T-helper 2 cell (primary cell): ENCODE measurements at regions not wholly inside any gene's neighbourhood (a gene's known extent, or its start where the extent isn't known, plus 50 kb on each side); places are given as distances from the start of the nearest gene placed in this dataset.
"Not testable (repeated sequence)": the region's sequence is repeated elsewhere in the genome, so short reads cannot be mapped to it uniquely, and the experiment has no call there.

Source experiments
- DNase-seq, 5 experiments: peaks; one replicate each; pipeline versions ENCODE4 v3.0.0 to v3.0.0-alpha.2; 2012 to 2022

DNA sequence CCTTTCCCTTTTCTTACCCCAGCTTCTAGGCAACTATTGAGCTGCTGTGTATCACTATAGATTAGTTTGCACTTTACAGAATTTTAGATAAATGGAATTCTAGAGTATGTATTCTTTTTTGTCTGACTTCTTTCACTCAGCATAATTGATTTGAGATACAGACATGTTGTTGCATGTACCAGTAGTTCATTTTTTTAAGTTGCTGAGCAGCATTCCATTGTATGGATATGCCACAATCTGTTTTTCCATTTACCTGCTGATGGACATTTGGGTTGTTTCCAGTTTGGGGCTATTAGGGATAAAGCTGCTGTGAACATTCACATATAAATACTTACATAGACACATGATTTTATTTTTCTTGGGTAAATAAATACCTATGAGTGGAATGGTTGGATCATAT lies 135.7 kb downstream of the IGF1 start:
- no peak for DNase-seq

DNA sequence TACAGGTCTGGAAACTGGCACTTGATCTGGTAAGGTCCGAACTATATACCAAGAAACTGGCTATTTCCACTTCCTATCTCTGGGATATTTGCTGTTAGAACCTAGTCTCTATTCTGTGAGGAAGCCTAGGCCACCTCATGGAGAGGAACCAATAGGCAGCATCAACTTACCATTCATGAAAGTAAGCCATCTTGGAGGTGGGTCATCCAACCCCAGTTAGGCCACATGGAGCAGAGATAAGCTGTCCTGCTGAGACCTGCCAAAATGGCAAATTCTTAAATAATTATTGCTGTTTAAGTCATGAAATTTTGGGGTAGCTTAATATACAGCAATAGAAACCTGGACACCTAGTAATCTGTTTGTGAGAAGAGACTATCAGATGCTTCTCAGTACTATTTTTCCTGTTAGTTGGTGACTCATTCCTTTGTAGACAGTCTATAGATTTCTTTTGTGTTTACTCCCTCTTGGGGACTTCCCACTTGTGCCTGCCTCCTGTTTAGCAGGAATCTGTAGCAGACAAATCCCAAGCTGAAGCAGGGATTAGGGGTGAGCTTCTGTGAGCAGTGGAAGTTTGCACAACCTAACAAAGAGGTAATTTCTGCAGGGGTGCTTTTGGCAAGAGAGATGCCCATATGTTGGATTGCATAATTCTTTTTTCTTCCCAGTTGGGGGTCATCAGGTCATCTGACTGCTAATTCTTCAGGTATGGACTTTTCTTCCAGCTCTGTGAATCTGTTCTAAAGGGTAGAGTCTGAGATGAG lies 136.8 kb downstream of the IGF1 start:
- DNase-seq: no peak

DNA sequence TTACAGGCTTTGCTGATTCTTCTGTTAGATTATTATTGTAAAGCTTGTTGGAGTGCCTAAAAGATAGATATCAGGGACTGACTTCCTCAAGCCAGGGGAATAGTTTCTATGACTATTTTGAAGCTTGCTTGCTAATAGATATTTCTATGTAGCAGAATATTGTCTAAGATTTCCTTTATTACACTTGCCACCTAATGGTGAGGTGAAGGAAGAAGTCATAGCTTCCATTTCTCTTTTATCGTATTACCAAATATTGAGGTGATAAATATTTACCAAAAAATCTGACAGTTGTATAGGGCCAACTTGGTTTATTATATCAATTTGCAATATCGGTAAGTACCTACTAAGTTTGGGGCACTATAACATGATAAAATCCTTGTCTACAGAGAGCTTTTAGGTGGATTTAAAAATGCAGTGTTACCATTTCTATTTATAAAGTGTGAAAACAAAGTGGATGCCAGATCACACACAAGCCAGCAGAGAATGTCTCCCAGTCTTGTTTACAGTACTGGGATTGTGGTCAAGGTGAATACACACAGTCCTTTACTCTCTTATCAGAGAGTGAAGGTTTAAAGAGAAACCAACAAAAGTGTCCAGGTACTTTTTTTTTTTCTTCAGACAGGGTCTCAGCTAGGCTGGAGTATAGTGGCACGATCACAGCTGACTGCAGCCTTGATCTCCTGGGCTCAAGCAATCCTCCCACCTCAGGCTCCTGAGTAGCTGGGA lies 137.9 kb downstream of the IGF1 start:
- DNase-seq: no peak

DNA sequence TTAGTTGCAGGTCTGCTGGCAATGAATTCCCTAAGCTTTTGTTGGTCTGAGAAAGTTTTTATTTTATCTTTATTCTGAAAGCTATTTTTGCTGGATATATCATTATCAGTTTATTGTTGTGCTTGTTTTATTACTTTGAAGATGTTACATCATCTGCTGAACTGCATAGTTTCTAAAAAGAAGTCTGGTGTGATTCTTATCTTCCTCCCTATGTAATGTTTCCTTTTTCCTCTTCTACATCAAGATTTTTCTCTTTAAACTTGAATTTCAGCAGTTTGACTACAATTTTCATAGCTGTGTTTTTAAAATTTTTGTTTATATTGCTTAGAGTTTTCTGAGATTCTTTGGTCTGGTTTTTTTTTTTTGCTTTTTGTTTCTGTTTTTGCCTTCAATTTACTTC lies 137.1 kb upstream of the PMCH start:
- DNase-seq: no peak

DNA sequence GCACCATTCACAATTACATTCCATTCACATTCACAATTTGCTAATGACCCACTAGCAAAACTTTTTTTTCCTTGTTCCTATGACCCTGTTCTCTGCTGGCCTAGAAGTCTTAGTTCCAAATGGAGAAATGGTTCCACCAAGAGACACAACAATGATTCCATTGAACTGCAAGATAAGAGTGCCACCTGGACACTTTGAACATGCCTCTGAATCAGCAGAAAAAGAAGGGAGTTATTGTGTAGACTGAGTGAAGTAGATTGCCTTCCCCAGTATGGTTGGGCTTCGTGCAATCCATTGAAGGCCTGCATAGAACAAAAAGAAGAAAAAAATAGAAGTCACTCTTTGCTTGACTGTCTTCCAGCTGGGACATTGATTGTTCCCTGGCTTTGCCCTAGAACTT lies 133.8 kb upstream of the PMCH start:
- no peak for DNase-seq

DNA sequence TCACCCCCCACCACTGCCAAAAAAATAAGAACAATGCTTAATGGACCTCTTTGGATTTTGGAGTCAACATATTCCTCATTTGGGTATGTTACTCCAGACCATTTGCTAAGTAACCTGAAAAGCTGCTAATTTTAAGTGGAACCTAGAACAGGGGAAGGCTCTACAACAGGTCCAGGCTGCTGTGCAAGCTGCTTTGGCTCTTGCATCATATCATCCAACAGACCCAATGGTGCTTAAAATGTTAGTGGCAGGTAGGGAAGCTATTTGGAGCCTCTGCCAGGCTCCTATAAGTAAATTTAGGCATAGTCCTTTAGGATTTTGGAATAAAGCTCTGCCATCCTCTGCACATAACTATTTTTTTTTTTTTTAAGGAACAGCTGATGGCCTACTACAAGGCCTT lies 132.2 kb upstream of the PMCH start:
- no peak for DNase-seq

DNA sequence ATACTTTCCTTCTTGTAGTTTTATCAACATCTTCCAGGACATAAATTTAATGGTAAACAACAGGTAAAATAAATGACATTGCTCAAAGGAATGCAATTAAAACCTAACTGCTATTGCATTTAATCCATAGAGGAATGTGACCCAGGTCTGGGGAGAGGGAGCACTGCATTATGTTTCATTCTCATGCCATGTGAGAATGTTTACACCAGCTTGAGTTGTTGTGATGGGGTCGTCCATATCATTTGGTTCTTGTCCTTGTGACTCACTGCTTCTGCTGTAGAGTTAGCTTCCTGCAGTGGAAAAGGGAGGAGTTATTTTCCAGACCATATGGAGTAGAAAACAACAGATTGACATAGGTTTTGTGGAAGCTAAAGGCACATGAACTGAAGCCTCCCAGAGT lies 129.3 kb upstream of the PMCH start:
- DNase-seq: no peak

DNA sequence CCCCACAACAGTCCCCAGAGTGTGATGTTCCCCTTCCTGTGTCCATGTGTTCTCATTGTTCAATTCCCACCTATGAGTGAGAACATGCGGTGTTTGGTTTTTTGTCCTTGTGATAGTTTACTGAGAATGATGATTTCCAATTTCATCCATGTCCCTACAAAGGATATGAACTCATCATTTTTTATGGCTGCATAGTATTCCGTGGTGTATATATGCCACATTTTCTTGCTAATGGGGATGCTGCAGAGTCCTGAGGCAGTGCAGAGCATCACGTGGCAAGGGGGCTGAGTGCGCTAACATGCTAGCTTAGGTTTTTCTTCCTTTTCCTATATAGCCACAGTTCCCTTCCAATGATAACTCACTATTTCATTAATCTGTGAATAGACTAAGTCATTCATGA lies 127.5 kb upstream of the PMCH start:
- not testable (repeated sequence) for DNase-seq

DNA sequence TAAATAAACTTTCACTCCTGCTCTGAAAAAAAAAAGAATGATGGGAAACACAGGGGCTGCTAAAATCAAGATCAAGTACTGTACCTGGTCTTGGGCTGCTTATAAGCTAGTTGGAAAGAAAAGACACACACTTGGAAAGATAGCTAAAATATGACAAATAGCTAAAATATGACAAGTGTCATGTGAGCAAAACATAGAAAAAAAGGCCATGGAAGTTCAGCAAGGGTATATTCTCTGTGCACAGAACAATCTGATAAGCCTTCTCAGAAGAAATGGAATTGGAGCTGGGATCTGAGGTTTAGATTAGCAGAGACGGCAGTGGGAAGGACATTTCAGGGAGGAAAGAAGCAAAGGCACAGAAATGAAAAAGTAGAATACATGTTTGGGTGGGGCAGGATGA lies 126.2 kb upstream of the PMCH start:
- no peak for DNase-seq

DNA sequence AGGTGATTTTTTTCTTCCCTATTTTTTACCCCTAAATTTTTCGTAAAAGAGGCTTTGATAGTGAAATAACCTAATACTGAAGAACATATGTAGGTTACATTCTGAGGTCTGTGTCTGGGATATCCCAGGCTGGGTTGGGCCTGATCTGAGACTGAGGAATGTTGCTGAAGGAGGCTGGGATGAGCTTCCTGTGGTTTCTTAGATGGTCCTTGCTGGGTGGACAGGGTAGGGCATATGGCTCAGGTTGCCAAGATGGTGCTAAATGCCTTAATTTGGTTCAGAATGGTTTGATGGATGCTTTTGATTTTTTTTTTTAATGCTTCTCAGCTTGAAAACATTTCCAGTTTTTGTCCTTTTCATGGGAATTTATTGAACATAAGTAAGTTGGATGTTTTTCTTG lies 124.6 kb upstream of the PMCH start:
- no peak for DNase-seq

DNA sequence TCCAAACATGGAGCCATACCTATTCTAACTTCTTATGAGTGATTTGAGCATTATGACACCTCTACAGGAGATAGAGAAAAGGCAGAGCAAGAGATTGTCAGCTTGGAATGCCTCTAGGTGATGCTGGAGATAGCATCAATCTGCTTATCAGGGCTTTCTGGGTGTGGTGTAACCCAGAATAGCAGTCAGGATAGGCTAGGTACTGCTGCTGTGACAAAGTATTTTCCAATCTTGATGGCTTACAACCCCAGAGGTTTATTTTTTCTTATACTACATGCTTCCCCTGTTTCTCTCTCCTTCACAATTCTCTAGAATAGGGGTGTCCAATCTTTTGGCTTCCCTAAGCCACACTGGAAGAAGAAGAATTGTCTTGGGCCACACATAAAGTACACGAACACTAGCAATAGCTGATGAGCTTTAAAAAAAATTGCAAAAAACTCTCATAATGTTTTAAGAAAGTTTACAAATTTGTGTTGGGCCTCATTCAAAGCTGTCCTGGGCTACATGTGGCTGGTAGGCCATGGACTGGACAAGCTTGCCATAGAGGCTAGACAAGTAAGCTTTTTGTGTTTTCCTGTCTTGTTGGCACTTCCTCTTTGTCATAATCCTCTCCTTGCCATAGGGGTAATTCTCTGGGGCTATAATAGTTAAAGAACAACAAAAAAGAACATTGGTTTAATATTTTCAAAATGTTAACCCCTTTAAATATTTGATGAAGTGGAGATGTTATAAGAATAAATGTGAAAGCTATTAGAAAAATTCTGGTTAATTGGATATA lies 123.9 kb upstream of the PMCH start:
- DNase-seq: no peak

DNA sequence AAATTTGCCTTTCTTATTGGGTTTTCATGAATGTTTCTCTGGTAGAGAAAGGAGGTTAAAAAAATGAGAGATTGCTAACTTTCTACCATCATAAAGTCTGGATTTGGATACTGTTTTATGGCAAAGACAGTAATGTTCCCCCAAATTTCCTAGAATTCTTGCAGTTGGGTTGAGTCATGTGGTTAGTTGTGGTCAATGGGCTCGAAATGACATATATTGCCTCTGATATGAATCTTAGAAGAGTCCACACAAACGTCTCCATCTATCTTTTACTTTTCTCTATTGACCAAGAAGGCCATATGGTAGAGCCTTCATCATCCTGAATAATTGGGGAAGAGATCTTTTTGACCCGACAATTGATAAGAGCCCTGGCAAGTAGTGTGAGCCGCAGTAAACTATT lies 119.5 kb upstream of the PMCH start:
- DNase-seq: peak in 1 of 5 experiments; percentile 6

DNA sequence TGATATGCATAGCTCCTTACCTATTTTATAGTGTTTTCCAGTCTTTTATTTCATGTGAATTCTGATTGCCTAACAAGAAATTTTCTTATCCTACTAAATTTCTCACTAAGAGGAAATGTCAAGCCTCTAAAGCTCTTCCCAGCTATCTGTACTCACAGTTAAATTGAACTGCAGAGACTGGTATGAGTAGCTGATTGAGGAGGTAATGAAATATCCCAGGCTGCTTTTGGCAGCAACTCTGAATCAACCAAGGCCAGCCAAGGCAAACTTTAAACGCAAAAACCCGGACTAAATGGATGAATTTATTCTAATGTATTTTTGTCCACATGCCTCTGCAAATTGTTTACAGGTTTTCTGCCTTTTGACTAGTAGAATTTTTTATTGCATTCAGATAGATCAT lies 119.1 kb upstream of the PMCH start:
- no peak for DNase-seq

DNA sequence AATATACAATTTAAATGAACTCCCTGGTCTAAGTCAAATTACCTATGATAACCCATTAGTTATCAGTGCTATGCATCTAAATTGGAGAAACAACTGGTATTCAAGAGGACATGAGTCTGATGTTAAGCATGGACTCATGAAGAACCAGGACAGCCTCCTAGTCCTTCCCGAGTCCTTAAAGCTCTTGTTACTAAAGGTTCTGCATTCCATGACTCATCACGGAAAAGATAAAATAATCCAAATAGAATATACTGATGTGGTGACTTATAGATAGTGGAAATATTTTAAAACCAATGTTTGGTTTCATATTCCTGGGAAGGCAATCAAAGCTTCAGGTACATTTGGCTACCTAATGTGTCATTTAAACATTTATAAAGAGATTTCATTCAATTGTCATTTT lies 117.2 kb upstream of the PMCH start:
- no peak for DNase-seq

DNA sequence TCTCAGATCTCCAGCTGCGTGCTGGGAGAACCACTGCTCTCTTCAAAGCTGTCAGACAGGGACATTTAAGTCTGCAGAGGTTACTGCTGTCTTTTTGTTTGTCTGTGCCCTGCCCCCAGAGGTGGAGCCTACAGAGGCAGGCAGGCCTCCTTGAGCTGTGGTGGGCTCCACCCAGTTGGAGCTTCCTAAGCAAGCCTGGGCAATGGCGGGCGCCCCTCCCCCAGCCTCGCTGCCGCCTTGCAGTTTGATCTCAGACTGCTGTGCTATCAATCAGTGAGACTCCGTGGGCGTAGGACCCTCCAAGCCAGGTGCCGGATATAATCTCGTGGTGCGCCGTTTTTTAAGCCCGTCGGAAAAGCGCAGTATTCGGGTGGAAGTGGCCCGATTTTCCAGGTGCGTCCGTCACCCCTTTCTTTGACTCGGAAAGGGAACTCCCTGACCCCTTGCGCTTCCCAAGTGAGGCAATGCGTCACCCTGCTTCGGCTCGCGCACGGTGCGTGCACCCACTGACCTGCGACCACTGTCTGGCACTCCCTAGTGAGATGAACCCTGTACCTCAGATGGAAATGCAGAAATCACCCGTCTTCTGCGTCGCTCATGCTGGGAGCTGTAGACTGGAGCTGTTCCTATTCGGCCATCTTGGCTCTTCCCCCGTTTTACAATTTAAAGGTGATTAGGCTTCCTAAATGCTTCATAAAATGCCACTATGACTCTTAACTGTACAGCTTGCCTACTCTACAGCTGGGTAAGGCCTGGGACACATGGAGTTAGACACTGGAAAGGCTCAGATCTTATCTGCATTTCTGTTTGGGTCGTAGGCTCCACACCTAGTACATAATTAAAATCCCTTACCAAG lies 115.7 kb upstream of the PMCH start:
- DNase-seq: not testable (repeated sequence)

DNA sequence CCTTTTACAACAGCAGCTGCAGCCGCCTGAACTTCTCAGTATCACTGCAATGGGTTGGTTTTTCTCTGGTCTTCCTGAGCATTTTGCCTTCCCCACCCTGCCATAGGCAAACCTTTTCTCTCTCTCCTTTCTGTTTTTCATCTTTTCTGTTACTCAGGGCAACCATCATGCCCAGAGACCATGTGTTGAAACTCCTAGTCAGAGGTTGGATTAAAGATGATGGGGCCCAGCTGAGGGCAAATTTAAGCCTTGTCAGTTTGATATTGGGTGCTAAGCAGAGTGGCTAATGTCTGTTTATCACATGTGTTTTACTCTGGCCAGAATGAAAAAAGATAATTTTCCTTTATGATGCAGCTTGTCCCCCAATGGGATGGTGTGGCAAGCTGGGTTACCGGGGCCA lies 107.9 kb upstream of the PMCH start:
- no peak for DNase-seq

DNA sequence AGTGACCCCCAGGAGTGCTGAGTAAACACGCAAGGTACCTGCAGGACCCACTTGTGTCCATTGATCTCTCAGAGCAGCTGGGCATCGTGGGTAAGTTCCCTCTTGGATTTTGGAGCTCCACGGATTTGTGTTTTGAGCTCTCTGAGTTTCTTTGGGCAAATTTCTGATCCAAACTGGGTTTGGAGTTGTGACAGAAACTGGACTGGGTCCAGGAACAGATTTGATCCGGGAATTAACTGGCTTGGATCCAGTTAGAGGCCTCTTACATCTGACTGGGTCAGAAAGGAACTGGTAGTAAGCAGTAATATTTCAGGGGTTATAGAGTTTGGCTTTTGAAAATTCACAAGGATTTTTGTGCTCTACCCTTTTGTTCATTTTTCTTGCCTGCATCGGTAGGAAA lies 107.0 kb upstream of the PMCH start:
- not testable (repeated sequence) for DNase-seq

DNA sequence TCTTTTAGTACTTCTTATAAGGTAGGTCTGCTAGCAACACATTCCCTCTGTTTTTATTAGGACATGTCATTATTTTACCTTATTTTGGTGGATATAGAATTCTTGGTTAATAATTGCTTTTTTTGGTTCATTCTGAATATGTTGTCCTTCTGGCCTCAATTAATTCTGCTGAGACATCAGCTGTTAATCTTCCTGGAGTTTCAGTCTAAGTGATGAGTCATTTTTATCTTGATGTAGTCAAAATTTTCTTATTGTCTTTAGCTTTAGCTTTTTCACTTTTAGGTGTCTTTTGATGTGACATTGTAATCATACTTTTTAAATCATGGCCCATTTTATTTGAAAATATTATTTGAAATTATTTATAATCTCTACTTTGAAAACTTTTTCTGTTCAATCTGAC lies 104.9 kb upstream of the PMCH start:
- DNase-seq: peak in 1 of 5 experiments; percentile 52

DNA sequence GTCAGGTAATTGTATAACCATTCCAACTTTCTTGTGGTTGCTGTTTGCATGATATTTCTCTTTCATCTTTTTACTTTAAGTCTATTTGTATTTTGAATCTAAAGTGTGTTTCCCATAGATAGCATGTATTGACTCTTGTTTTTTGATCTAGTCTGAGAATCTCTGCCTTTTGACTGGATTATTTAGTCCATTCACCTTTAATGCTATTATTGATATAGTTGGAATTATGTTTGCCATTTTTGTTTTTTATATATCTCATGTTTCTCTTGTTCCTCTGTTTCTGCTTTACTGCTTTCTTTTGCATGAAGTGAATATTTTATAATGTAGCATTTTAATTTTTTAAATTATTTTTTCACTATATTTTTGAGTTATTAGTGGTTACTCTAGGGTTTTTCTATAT lies 103.9 kb upstream of the PMCH start:
- no peak for DNase-seq

DNA sequence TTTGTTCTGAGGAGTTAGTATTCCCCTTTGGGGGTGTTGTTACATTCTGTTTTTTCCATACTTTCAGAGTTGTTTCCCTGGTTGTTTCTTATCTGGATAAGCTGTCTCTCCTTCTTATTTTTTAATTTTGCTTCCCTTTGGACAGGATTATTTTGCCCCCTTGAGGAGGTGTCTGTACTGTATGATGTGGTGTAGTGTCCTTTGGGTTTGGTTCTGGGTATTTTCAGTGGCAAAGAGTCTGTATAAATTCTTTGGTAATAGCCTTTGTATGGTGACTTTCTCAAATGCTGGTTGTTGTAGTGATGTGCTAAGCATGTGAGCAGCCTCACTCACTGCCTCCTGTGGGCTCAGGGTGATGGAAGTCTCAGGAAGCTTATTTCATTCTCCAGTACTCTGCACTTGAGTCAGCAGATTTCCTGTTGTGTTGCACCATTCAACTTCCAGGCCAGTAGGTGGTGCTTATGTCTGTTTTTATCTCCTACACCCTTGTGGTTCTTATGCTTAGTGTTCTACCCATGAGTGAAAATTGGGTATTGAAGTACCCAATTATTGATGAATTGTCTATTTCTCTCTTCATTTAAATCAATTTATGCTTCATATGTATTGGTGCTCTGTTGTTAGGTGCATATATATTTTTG lies 103.3 kb upstream of the PMCH start:
- DNase-seq: peak in 1 of 5 experiments; percentile 84

DNA sequence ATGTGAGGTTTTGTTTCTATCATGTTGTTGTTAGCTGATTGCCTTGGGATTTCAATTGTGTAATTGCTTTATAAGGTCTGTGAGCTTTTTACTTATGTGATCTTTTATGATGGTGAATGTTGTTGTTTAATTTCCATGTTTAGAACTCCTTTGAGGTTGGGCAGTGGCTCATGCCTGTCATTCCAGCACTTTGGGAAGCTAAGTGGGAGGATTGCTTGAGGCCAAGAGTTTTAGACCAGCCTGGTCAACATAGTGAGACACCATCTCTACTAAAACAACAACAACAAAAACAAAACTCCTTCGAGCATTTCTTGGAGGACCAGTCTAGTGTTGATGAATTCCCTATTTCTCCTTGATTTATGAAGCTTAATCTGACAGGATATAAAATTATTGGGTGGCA lies 102.1 kb upstream of the PMCH start:
- DNase-seq: no peak

DNA sequence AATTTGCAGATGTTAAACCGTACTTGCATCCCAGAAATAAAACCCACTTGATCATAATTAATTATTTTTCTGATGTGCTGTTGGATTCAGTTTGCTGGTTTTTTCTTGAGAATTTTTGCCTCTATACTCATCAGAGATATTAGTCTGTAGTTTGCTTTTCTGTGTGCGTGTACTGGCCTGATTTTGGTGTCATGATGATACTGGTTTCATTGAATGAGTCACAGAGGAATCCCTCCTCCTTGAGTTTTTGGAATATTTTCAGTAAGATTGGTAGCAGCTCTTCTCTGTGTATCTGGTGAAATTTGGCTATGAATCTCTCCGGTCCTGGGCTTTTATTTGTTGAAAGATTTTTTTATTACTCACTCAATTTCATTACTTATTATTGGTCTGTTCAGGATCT lies 100.4 kb upstream of the PMCH start:
- no peak for DNase-seq
